ENCODE measurements at regions not wholly inside any gene's neighbourhood (a gene's known extent, or its start where the extent isn't known, plus 50 kb on each side); places are given as distances from the start of the nearest gene placed in this dataset.

- no peak for TF ChIP-seq POLR2AphosphoS5 (IDR thresholded peaks at IDR 0.05; ENCODE audit: borderline replicate concordance, low read depth, low read length)
- TF ChIP-seq EZH2 (IDR thresholded peaks at IDR 0.05), result no peak
Observed at GRCh38 chr10:90372451-90372850, 485.4 kb downstream of the HTR7 start.
